ENCODE measurements at regions not wholly inside any gene's neighbourhood (a gene's known extent, or its start where the extent isn't known, plus 50 kb on each side); places are given as distances from the start of the nearest gene placed in this dataset.

- TF ChIP-seq FOXP2 (optimal IDR thresholded peaks at IDR 0.05; ENCODE audit: borderline replicate concordance, extremely low read depth, extremely low read length, insufficient read depth) (no peak), REST (IDR thresholded peaks at IDR 0.05; ENCODE audit: insufficient read depth in 1 of 2, low read depth in 2 of 2, low read length in 2 of 2) (no peak), TAF1 (IDR thresholded peaks at IDR 0.05; ENCODE audit: borderline replicate concordance, insufficient read depth, low read length) (no peak), POLR2AphosphoS5 (IDR thresholded peaks at IDR 0.05; ENCODE audit: low read depth, low read length) (no peak), SIN3A (IDR thresholded peaks at IDR 0.05; ENCODE audit: borderline replicate concordance, insufficient read depth, low read length) (no peak)
These were observed 212.3 kb upstream of the PCDH15 start for GRCh38 chr10:55013318-55013717.

GRCh38 chr10:55002420-55002819 is 201.4 kb upstream of the PCDH15 start:
- TF ChIP-seq REST (IDR thresholded peaks at IDR 0.05; ENCODE audit: insufficient read depth in 1 of 2, low read depth in 2 of 2, low read length in 2 of 2) (no peak), FOXP2 (optimal IDR thresholded peaks at IDR 0.05; ENCODE audit: borderline replicate concordance, extremely low read depth, extremely low read length, insufficient read depth) (no peak), SIN3A (IDR thresholded peaks at IDR 0.05; ENCODE audit: borderline replicate concordance, insufficient read depth, low read length) (no peak), POLR2AphosphoS5 (IDR thresholded peaks at IDR 0.05; ENCODE audit: low read depth, low read length) (no peak), TAF1 (IDR thresholded peaks at IDR 0.05; ENCODE audit: borderline replicate concordance, insufficient read depth, low read length) (no peak)

GRCh38 chr10:55001422-55001821 is 200.4 kb upstream of the PCDH15 start:
- no peak for TF ChIP-seq TAF1 (IDR thresholded peaks at IDR 0.05; ENCODE audit: borderline replicate concordance, insufficient read depth, low read length)
- no peak for TF ChIP-seq FOXP2 (optimal IDR thresholded peaks at IDR 0.05; ENCODE audit: borderline replicate concordance, extremely low read depth, extremely low read length, insufficient read depth)
- TF ChIP-seq SIN3A (IDR thresholded peaks at IDR 0.05; ENCODE audit: borderline replicate concordance, insufficient read depth, low read length), result no peak
- no peak for TF ChIP-seq REST (IDR thresholded peaks at IDR 0.05; ENCODE audit: insufficient read depth in 1 of 2, low read depth in 2 of 2, low read length in 2 of 2)
- no peak for TF ChIP-seq POLR2AphosphoS5 (IDR thresholded peaks at IDR 0.05; ENCODE audit: low read depth, low read length)

GRCh38 chr10:54993148-54993547 is 192.1 kb upstream of the PCDH15 start:
- TF ChIP-seq TAF1 (IDR thresholded peaks at IDR 0.05; ENCODE audit: borderline replicate concordance, insufficient read depth, low read length), result no peak
- TF ChIP-seq SIN3A (IDR thresholded peaks at IDR 0.05; ENCODE audit: borderline replicate concordance, insufficient read depth, low read length), result no peak
- TF ChIP-seq FOXP2 (optimal IDR thresholded peaks at IDR 0.05; ENCODE audit: borderline replicate concordance, extremely low read depth, extremely low read length, insufficient read depth), result no peak
- no peak for TF ChIP-seq REST (IDR thresholded peaks at IDR 0.05; ENCODE audit: insufficient read depth in 1 of 2, low read depth in 2 of 2, low read length in 2 of 2)
- no peak for TF ChIP-seq POLR2AphosphoS5 (IDR thresholded peaks at IDR 0.05; ENCODE audit: low read depth, low read length)

- TF ChIP-seq POLR2AphosphoS5 (IDR thresholded peaks at IDR 0.05; ENCODE audit: low read depth, low read length) (no peak), FOXP2 (optimal IDR thresholded peaks at IDR 0.05; ENCODE audit: borderline replicate concordance, extremely low read depth, extremely low read length, insufficient read depth) (no peak), TAF1 (IDR thresholded peaks at IDR 0.05; ENCODE audit: borderline replicate concordance, insufficient read depth, low read length) (no peak), SIN3A (IDR thresholded peaks at IDR 0.05; ENCODE audit: borderline replicate concordance, insufficient read depth, low read length) (no peak), REST (IDR thresholded peaks at IDR 0.05; ENCODE audit: insufficient read depth in 1 of 2, low read depth in 2 of 2, low read length in 2 of 2) (no peak)
These were observed 184.7 kb upstream of the PCDH15 start for GRCh38 chr10:54985732-54986131.
